H1 (cell line): ENCODE measurements at regions not wholly inside any gene's neighbourhood (a gene's known extent, or its start where the extent isn't known, plus 50 kb on each side); places are given as distances from the start of the nearest gene placed in this dataset.

Experiments
- ATF3 ChIP-seq: IDR thresholded peaks from 2 replicates; pipeline ENCODE4 v1.6.1; 2011; ENCODE audit warnings: low read depth, mild to moderate bottlenecking, low read length; ENCODE audit not compliant: insufficient read depth
- BRCA1 ChIP-seq: IDR thresholded peaks from 2 replicates; pipeline ENCODE4 v1.6.1; 2012; ENCODE audit warnings: low read depth, low read length, improper control_type of control experiment
- KDM4A ChIP-seq: IDR thresholded peaks from one replicate; pipeline ENCODE4 v1.7.1; 2012; ENCODE audit warnings: low read depth, mild to moderate bottlenecking, moderate library complexity, low read length, inconsistent platforms; ENCODE audit not compliant: severe bottlenecking
- RAD21 ChIP-seq, 2 experiments: IDR thresholded peaks in 1 of 2; conservative IDR thresholded peaks in 1 of 2; 2 replicates each; pipeline ENCODE4 v1.6.1; 2011; ENCODE audit warnings: low read depth in 2 of 2, low read length in 2 of 2, improper control_type of control experiment in 1 of 2, inconsistent platforms in 1 of 2, mild to moderate bottlenecking in 1 of 2, moderate library complexity in 1 of 2

GRCh38 chr14:65179918-65180724 is 77.8 kb upstream of the MAX start (continued):
- TF ChIP-seq ATF3 (no peak), RAD21 (IDR thresholded peaks at IDR 0.05 in 1 of 2, conservative IDR thresholded peaks at IDR 0.05 in 1 of 2; ENCODE audit: low read depth in 2 of 2, low read length in 2 of 2) (no peak), BRCA1 (no peak), KDM4A (no peak)
